HepG2 (cell line): ENCODE measurements at regions not wholly inside any gene's neighbourhood (a gene's known extent, or its start where the extent isn't known, plus 50 kb on each side); places are given as distances from the start of the nearest gene placed in this dataset.
A peak's percentile ranks its signal among the peaks of the same experiment; 100 is the strongest.

Experiments
- CBX1 ChIP-seq: IDR thresholded peaks from one replicate; pipeline ENCODE4 v1.6.1; 2016; ENCODE audit warnings: antibody characterized with exemption, low read depth
- EEA1 ChIP-seq: sonication (generic); formaldehyde crosslinking; IDR thresholded peaks from 2 replicates; pipeline ENCODE4 v1.5.1; 2020; ENCODE audit warnings: mild to moderate bottlenecking, missing genetic modification reagents, borderline replicate concordance
- MBNL3 ChIP-seq: fragments of 250-450 bp; sonication (Bioruptor Pico); conservative IDR thresholded peaks from 2 replicates; pipeline ENCODE4 v1.8.0; 2022; ENCODE audit warnings: mild to moderate bottlenecking, inconsistent platforms
- NCOA5 ChIP-seq: sonication (generic); formaldehyde crosslinking; IDR thresholded peaks from 2 replicates; pipeline ENCODE4 v1.4.0; 2020; ENCODE audit warnings: missing genetic modification reagents
- PHF20 ChIP-seq: sonication (generic); formaldehyde crosslinking; IDR thresholded peaks from 2 replicates; pipeline ENCODE4 v1.5.0; 2020; ENCODE audit warnings: mild to moderate bottlenecking, missing genetic modification reagents
- RXRB ChIP-seq: IDR thresholded peaks from 2 replicates; pipeline ENCODE4 v1.6.1; 2016; ENCODE audit warnings: borderline replicate concordance, missing genetic modification reagents, missing compliant biosample characterization
- SMC3 ChIP-seq: IDR thresholded peaks from 2 replicates; pipeline ENCODE4 v1.6.1; 2011; ENCODE audit warnings: low read length, improper control_type of control experiment
- SNAPC4 ChIP-seq: sonication (generic); formaldehyde crosslinking; IDR thresholded peaks from 2 replicates; pipeline ENCODE4 v1.4.0; 2020; ENCODE audit warnings: mild to moderate bottlenecking, missing genetic modification reagents
- SRY ChIP-seq: sonication (generic); formaldehyde crosslinking; IDR thresholded peaks from 2 replicates; pipeline ENCODE4 v1.8.0; 2022; ENCODE audit warnings: mild to moderate bottlenecking, missing genetic modification reagents
- TBL1XR1 ChIP-seq: fragments of 150-350 bp; IDR thresholded peaks from 2 replicates; pipeline ENCODE4 v1.6.1; 2014; ENCODE audit warnings: borderline replicate concordance, low read length; ENCODE audit not compliant: partially characterized antibody
- ZC3H13 ChIP-seq: sonication (generic); formaldehyde crosslinking; IDR thresholded peaks from 2 replicates; pipeline ENCODE4 v1.8.1; 2023; ENCODE audit warnings: mild to moderate bottlenecking, missing genetic modification reagents, moderate library complexity
- ZNF205 ChIP-seq: IDR thresholded peaks from 2 replicates; pipeline ENCODE4 v1.6.1; 2018; ENCODE audit warnings: missing biosample characterization, missing genetic modification reagents
- ZNF441 ChIP-seq: sonication (generic); formaldehyde crosslinking; IDR thresholded peaks from 2 replicates; pipeline ENCODE4 v1.7.0; 2021; ENCODE audit warnings: missing genetic modification reagents, borderline replicate concordance
- ZNF501 ChIP-seq: sonication (generic); formaldehyde crosslinking; IDR thresholded peaks from 2 replicates; pipeline ENCODE4 v1.5.1; 2020; ENCODE audit warnings: mild to moderate bottlenecking, moderate library complexity, missing genetic modification reagents
- ZNF550 ChIP-seq: sonication (generic); formaldehyde crosslinking; IDR thresholded peaks from 2 replicates; pipeline ENCODE4 v1.4.0; 2020; ENCODE audit warnings: mild to moderate bottlenecking, missing genetic modification reagents, borderline replicate concordance
- ZNF577 ChIP-seq: sonication (generic); formaldehyde crosslinking; IDR thresholded peaks from 2 replicates; pipeline ENCODE4 v1.4.0; 2020; ENCODE audit warnings: mild to moderate bottlenecking, low read depth, missing genetic modification reagents, borderline replicate concordance
- ZNF687 ChIP-seq: sonication (generic); formaldehyde crosslinking; IDR thresholded peaks from 2 replicates; pipeline ENCODE4 v1.5.1; 2020; ENCODE audit warnings: mild to moderate bottlenecking, missing genetic modification reagents, moderate library complexity
- ZNF713 ChIP-seq: sonication (generic); formaldehyde crosslinking; IDR thresholded peaks from 2 replicates; pipeline ENCODE4 v1.4.0; 2020; ENCODE audit warnings: mild to moderate bottlenecking, missing genetic modification reagents
- ZSCAN9 ChIP-seq: IDR thresholded peaks from 2 replicates; pipeline ENCODE4 v1.6.1; 2016; ENCODE audit warnings: borderline replicate concordance
- TF ChIP-seq, protein P1 (sequence below): sonication (generic); formaldehyde crosslinking; IDR thresholded peaks from 2 replicates; pipeline ENCODE4 v1.9.0; 2022; ENCODE audit warnings: missing genetic modification reagents, mild to moderate bottlenecking, borderline replicate concordance

DNA sequence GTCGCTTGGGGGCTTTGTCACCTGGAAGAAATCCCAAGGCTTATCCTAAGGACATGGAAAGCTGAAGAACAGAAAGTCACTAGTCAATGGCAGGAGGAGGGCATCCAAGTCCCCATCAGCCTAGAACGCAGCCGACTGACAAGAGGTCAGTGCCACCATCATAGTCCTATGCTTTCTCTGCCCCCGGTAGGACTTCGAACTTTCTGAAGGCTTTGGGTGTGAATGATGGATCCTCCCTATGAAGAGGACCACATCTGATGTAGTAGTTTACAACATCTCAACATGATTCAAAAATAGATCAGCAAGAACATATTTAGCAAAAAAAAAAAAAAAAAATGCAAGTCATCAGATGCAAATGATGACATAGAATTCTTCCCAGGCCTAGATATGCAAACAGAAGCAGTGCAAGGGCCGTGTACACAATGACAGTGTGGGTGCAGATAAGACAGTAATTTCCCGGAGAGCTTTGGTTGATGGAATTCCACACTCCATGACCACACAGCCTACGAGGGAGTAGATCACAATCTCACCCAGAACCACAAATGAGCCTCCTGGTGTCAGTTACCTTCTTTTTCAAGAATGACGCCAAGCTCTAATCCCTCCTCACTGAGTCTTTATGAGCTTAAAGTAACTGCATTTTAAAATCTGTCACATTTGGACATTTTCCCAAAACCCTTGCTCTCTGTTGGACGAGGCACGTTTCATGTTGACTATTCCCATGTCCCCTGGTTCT, 88.2 kb downstream of the PSMG1 start (continued):
- TF ChIP-seq CBX1 (peak; percentile 27), SMC3 (peak; percentile 16; the same call in 1 of the 2 replicates), MBNL3 (CRISPR knock-in tag) (no peak), ZNF205 (CRISPR knock-in tag) (0 out of 2 replicates have a peak, but pooled peaks have one; percentile 20), ZNF441 (CRISPR knock-in tag) (peak; percentile 81), RXRB (CRISPR knock-in tag) (peak; percentile 80), ZC3H13 (CRISPR knock-in tag) (no peak), EEA1 (CRISPR knock-in tag) (no peak), ZNF550 (no peak), PHF20 (no peak), SNAPC4 (no peak; the same call in 1 of the 2 replicates), ZNF577 (CRISPR knock-in tag) (no peak), NCOA5 (CRISPR knock-in tag) (no peak), ZNF501 (0 out of 2 replicates have a peak, but pooled peaks have one; percentile 24), TBL1XR1 (peak; percentile 72), ZNF713 (CRISPR knock-in tag) (no peak), ZSCAN9 (CRISPR knock-in tag) (peak; percentile 24; the same call in 1 of the 2 replicates), ZNF687 (CRISPR knock-in tag) (no peak), SRY (no peak)
- TF ChIP-seq, protein P1, sequence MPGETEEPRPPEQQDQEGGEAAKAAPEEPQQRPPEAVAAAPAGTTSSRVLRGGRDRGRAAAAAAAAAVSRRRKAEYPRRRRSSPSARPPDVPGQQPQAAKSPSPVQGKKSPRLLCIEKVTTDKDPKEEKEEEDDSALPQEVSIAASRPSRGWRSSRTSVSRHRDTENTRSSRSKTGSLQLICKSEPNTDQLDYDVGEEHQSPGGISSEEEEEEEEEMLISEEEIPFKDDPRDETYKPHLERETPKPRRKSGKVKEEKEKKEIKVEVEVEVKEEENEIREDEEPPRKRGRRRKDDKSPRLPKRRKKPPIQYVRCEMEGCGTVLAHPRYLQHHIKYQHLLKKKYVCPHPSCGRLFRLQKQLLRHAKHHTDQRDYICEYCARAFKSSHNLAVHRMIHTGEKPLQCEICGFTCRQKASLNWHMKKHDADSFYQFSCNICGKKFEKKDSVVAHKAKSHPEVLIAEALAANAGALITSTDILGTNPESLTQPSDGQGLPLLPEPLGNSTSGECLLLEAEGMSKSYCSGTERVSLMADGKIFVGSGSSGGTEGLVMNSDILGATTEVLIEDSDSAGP (CRISPR knock-in tag): no peak
